ENCODE measurements at regions not wholly inside any gene's neighbourhood (a gene's known extent, or its start where the extent isn't known, plus 50 kb on each side); places are given as distances from the start of the nearest gene placed in this dataset.

DNA sequence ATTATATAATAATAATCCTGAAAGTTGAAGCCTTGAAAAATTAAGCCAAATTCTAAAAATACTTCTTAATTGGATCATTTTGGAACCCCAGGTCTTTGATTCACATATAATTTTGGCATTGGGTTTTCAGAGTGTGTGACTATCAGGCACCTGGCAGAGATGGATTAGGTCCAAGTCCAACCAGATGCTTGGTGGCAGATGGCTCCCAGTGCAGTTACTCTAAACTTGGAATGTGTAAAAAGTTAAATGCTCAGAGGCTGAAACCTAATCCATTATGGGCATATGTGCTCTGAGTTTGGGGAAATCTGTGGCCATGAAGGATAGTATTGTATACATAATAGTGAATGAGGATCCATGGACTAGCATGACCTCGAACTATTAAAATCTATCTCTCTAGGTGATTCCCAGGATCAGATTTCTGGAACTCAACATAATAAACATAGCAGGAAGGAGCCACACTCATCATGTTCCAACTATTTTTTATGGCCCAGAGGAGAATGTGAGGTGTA, 333.0 kb downstream of the RPRM start:
- TF ChIP-seq CTCF (IDR thresholded peaks at IDR 0.05) (no peak), POLR2AphosphoS5 (IDR thresholded peaks at IDR 0.05) (no peak)
